ENCODE measurements at regions not wholly inside any gene's neighbourhood (a gene's known extent, or its start where the extent isn't known, plus 50 kb on each side); places are given as distances from the start of the nearest gene placed in this dataset.

- no peak for TF ChIP-seq POLR2A (IDR thresholded peaks at IDR 0.05)
- TF ChIP-seq CTCF (IDR thresholded peaks at IDR 0.05) = no peak
Measured at GRCh38 chr14:38139926-38140325, 67.8 kb upstream of the SSTR1 start.

All from uterus (tissue), 2 donors.